ENCODE measurements at regions not wholly inside any gene's neighbourhood (a gene's known extent, or its start where the extent isn't known, plus 50 kb on each side); places are given as distances from the start of the nearest gene placed in this dataset.

DNA sequence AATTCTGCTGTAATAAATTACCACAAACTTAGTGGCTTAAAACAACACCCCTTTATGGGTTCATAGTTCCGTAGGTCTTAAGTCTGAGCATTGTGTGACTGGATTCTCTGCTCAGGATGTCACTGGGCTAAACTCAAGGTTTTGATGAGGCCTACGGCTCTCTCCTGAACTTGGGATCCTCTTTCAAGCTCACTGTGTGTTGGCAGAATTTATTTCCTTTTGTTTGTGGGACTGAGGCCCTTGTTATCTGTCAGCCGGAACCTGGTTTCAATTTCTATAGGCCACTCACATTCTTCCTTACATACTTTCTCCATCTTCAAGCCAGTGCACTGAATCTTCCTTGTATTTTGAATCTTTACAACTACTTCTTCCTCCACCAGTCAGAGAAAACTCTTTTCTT is 290.2 kb downstream of the AKAIN1 start:
- TF ChIP-seq MTF1 (CRISPR knock-in tag; IDR thresholded peaks at IDR 0.05; ENCODE audit: borderline replicate concordance) (no peak), MYNN (IDR thresholded peaks at IDR 0.05) (no peak), MYNN (CRISPR knock-in tag; IDR thresholded peaks at IDR 0.05) (no peak), TRIM24 (IDR thresholded peaks at IDR 0.05) (no peak)
- TF ChIP-seq, protein P1, sequence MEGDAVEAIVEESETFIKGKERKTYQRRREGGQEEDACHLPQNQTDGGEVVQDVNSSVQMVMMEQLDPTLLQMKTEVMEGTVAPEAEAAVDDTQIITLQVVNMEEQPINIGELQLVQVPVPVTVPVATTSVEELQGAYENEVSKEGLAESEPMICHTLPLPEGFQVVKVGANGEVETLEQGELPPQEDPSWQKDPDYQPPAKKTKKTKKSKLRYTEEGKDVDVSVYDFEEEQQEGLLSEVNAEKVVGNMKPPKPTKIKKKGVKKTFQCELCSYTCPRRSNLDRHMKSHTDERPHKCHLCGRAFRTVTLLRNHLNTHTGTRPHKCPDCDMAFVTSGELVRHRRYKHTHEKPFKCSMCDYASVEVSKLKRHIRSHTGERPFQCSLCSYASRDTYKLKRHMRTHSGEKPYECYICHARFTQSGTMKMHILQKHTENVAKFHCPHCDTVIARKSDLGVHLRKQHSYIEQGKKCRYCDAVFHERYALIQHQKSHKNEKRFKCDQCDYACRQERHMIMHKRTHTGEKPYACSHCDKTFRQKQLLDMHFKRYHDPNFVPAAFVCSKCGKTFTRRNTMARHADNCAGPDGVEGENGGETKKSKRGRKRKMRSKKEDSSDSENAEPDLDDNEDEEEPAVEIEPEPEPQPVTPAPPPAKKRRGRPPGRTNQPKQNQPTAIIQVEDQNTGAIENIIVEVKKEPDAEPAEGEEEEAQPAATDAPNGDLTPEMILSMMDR (IDR thresholded peaks at IDR 0.05 in 2 of 3, conservative IDR thresholded peaks at IDR 0.05 in 1 of 3; ENCODE audit: insufficient read depth in 2 of 3, low read depth in 1 of 3, low read length in 3 of 3) = no peak
- TF ChIP-seq, protein P2, sequence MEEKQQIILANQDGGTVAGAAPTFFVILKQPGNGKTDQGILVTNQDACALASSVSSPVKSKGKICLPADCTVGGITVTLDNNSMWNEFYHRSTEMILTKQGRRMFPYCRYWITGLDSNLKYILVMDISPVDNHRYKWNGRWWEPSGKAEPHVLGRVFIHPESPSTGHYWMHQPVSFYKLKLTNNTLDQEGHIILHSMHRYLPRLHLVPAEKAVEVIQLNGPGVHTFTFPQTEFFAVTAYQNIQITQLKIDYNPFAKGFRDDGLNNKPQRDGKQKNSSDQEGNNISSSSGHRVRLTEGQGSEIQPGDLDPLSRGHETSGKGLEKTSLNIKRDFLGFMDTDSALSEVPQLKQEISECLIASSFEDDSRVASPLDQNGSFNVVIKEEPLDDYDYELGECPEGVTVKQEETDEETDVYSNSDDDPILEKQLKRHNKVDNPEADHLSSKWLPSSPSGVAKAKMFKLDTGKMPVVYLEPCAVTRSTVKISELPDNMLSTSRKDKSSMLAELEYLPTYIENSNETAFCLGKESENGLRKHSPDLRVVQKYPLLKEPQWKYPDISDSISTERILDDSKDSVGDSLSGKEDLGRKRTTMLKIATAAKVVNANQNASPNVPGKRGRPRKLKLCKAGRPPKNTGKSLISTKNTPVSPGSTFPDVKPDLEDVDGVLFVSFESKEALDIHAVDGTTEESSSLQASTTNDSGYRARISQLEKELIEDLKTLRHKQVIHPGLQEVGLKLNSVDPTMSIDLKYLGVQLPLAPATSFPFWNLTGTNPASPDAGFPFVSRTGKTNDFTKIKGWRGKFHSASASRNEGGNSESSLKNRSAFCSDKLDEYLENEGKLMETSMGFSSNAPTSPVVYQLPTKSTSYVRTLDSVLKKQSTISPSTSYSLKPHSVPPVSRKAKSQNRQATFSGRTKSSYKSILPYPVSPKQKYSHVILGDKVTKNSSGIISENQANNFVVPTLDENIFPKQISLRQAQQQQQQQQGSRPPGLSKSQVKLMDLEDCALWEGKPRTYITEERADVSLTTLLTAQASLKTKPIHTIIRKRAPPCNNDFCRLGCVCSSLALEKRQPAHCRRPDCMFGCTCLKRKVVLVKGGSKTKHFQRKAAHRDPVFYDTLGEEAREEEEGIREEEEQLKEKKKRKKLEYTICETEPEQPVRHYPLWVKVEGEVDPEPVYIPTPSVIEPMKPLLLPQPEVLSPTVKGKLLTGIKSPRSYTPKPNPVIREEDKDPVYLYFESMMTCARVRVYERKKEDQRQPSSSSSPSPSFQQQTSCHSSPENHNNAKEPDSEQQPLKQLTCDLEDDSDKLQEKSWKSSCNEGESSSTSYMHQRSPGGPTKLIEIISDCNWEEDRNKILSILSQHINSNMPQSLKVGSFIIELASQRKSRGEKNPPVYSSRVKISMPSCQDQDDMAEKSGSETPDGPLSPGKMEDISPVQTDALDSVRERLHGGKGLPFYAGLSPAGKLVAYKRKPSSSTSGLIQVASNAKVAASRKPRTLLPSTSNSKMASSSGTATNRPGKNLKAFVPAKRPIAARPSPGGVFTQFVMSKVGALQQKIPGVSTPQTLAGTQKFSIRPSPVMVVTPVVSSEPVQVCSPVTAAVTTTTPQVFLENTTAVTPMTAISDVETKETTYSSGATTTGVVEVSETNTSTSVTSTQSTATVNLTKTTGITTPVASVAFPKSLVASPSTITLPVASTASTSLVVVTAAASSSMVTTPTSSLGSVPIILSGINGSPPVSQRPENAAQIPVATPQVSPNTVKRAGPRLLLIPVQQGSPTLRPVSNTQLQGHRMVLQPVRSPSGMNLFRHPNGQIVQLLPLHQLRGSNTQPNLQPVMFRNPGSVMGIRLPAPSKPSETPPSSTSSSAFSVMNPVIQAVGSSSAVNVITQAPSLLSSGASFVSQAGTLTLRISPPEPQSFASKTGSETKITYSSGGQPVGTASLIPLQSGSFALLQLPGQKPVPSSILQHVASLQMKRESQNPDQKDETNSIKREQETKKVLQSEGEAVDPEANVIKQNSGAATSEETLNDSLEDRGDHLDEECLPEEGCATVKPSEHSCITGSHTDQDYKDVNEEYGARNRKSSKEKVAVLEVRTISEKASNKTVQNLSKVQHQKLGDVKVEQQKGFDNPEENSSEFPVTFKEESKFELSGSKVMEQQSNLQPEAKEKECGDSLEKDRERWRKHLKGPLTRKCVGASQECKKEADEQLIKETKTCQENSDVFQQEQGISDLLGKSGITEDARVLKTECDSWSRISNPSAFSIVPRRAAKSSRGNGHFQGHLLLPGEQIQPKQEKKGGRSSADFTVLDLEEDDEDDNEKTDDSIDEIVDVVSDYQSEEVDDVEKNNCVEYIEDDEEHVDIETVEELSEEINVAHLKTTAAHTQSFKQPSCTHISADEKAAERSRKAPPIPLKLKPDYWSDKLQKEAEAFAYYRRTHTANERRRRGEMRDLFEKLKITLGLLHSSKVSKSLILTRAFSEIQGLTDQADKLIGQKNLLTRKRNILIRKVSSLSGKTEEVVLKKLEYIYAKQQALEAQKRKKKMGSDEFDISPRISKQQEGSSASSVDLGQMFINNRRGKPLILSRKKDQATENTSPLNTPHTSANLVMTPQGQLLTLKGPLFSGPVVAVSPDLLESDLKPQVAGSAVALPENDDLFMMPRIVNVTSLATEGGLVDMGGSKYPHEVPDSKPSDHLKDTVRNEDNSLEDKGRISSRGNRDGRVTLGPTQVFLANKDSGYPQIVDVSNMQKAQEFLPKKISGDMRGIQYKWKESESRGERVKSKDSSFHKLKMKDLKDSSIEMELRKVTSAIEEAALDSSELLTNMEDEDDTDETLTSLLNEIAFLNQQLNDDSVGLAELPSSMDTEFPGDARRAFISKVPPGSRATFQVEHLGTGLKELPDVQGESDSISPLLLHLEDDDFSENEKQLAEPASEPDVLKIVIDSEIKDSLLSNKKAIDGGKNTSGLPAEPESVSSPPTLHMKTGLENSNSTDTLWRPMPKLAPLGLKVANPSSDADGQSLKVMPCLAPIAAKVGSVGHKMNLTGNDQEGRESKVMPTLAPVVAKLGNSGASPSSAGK (IDR thresholded peaks at IDR 0.05) = no peak
